ENCODE measurements at regions not wholly inside any gene's neighbourhood (a gene's known extent, or its start where the extent isn't known, plus 50 kb on each side); places are given as distances from the start of the nearest gene placed in this dataset.

- TF ChIP-seq CTCF (IDR thresholded peaks at IDR 0.05) = no peak
- no peak for TF ChIP-seq POLR2A (IDR thresholded peaks at IDR 0.05; ENCODE audit: low read depth)
- no peak for TF ChIP-seq POLR2AphosphoS5 (IDR thresholded peaks at IDR 0.05)
- no peak for TF ChIP-seq EP300 (IDR thresholded peaks at IDR 0.05)
These were observed 279.4 kb downstream of the RSL24D1 start for GRCh38 chr15:54917312-54917711.

Measured in esophagus muscularis mucosa (tissue), 4 donors.